ENCODE measurements at regions not wholly inside any gene's neighbourhood (a gene's known extent, or its start where the extent isn't known, plus 50 kb on each side); places are given as distances from the start of the nearest gene placed in this dataset.
A peak's percentile ranks its signal among the peaks of the same experiment; 100 is the strongest.

DNA sequence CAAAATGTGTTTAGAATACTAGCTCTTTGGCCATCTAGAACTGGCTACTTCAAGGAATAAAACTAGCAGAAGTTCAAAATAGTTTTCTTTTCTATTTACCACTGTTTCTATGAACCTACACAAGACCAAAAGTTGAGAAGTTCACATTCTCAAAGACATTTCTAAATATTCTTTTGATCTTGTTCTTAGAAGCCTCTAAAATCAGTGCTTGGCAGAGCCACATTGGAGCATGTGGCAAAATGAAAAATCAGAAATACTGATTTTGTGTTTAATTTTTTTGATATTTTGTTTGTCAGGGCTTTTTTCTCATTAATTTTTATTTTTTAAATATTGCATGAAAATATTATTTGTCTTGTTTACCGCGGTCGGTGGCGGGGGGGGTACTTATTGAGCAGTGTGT lies 853.8 kb upstream of the INTU start:
- Histone ChIP-seq H3K4me3 (no peak overlapping the region), H3K9me3 (no peaks in the 10 kb centered on the region), H3K4me1 (no peaks in the 10 kb centered on the region), H3K27ac (no peak overlapping the region), H3K36me3 (no peaks in the 10 kb centered on the region), H3K27me3 (no peaks in the 10 kb centered on the region)
- TF ChIP-seq POLR2AphosphoS5 (IDR thresholded peaks at IDR 0.05; ENCODE audit: insufficient read depth in 1 of 2, low read depth in 1 of 2) (no peak), POLR2A (IDR thresholded peaks at IDR 0.05) (no peak)
- TF ChIP-seq, protein P1, sequence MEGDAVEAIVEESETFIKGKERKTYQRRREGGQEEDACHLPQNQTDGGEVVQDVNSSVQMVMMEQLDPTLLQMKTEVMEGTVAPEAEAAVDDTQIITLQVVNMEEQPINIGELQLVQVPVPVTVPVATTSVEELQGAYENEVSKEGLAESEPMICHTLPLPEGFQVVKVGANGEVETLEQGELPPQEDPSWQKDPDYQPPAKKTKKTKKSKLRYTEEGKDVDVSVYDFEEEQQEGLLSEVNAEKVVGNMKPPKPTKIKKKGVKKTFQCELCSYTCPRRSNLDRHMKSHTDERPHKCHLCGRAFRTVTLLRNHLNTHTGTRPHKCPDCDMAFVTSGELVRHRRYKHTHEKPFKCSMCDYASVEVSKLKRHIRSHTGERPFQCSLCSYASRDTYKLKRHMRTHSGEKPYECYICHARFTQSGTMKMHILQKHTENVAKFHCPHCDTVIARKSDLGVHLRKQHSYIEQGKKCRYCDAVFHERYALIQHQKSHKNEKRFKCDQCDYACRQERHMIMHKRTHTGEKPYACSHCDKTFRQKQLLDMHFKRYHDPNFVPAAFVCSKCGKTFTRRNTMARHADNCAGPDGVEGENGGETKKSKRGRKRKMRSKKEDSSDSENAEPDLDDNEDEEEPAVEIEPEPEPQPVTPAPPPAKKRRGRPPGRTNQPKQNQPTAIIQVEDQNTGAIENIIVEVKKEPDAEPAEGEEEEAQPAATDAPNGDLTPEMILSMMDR (IDR thresholded peaks at IDR 0.05) = no peak
- intact Hi-C loops (cut with DNase I) = no loop called here
- no peak for DNase-seq (ENCODE audit: extremely low spot score in 2 of 2)

DNA sequence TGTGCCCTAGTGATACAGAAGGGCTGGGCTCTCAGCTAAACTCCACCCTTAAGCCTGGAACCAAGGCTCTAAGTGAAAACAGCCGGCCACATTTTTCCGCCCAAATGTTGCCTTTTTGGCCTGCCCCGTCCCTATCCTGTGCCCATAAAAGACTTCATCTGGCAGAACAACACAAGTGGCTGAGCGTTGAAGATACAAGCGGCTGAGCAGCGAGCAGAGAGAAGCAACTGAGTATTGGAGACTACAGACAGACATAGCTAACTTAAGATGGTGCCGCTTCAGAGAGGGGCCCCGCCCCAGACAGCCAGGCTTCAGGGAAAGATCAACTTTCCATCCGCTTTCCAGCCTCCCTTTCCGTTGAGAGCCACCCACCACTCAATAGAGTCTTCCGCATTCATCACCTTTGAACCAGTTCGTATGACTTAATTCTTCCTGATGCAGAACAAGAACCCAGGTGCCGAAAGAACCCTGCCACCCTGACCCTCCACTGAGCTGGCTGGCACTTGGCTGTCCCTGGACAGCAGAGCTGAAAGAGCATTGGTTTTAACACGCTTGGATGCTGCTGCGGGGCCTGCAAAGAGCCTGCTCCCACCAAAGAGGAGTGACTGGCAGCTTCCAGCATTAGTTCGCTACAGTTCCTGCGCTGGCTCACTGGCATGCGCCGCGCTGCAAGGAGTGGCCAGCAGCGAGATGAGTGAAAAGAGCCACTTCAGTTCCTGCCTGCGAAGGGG lies 853.2 kb upstream of the INTU start:
- Histone ChIP-seq H3K27ac (peak overlapping the region; percentile 10), H3K9me3 (no peaks in the 10 kb centered on the region), H3K36me3 (no peaks in the 10 kb centered on the region), H3K27me3 (no peaks in the 10 kb centered on the region), H3K4me3 (no peak overlapping the region), H3K4me1 (no peaks in the 10 kb centered on the region)
- DNase-seq (ENCODE audit: extremely low spot score in 2 of 2) = no peak
- intact Hi-C loops (cut with DNase I) = no loop called here
- no peak for TF ChIP-seq POLR2AphosphoS5 (IDR thresholded peaks at IDR 0.05; ENCODE audit: insufficient read depth in 1 of 2, low read depth in 1 of 2)
- TF ChIP-seq, protein P1 (IDR thresholded peaks at IDR 0.05) = no peak
- TF ChIP-seq POLR2A (IDR thresholded peaks at IDR 0.05) = no peak

GRCh38 chr4:126783191-126783590 lies 849.6 kb upstream of the INTU start:
- Histone ChIP-seq H3K4me3 (no peak overlapping the region), H3K36me3 (no peaks in the 10 kb centered on the region), H3K4me1 (no peaks in the 10 kb centered on the region), H3K9me3 (no peaks in the 10 kb centered on the region), H3K27me3 (no peaks in the 10 kb centered on the region), H3K27ac (no peak overlapping the region)
- no peak for DNase-seq (ENCODE audit: extremely low spot score in 2 of 2)
- intact Hi-C loops (cut with DNase I) = no loop called here
- no peak for TF ChIP-seq POLR2A (IDR thresholded peaks at IDR 0.05)
- TF ChIP-seq POLR2AphosphoS5 (IDR thresholded peaks at IDR 0.05; ENCODE audit: insufficient read depth in 1 of 2, low read depth in 1 of 2) = no peak
- TF ChIP-seq, protein P1 (IDR thresholded peaks at IDR 0.05) = no peak

DNA sequence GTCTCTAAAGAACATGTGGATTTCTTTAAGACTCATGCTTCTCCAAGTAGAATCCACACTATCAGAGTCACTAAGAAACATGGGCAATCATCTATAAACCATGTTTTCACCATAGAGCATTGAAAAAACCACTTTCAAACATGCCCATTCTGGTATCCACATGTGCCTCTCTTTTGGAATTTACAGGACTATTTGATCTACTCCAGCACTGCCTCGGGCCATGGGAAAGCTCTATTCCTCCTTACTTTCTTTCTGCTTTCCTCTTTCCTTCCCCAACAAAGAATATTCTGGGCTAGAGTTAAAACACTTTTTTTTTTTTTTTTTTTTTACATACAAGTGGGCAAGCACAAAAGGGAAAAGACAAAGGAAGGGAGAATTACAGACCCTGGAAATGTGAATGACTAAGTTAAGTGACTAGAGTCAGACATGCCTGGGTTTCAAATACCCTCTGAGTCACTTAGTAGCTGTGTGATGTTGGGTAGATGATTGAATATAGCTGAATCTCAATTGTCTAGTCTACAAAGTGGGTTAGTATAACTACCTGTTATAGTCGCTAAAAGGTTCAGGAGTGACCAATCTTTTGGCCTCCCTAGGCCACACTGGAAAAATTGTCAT lies 847.7 kb upstream of the INTU start:
- TF ChIP-seq POLR2A (IDR thresholded peaks at IDR 0.05) (no peak), POLR2AphosphoS5 (IDR thresholded peaks at IDR 0.05; ENCODE audit: insufficient read depth in 1 of 2, low read depth in 1 of 2) (no peak)
- TF ChIP-seq, protein P1 (IDR thresholded peaks at IDR 0.05) = no peak

DNA sequence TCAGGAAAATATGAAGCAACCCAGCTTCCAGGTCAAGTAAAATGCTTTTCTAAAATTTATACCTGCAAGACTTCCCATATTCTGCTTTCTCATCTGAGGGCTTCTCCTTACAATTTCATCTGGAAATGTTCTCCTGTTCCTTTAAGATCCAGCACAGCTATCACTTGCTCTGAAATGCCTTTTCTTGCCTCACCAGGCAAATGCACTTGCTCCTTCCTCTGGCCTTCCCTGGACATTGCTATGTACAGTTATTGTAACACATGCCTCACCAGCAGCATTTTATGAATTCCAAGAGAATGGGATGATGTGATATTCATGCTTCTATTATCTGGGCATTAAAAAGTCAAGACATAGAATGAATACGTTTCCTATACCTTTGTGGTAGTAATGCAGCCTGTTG lies 842.1 kb upstream of the INTU start:
- TF ChIP-seq POLR2A (IDR thresholded peaks at IDR 0.05) = no peak
- TF ChIP-seq, protein P1 (IDR thresholded peaks at IDR 0.05) = no peak
- no peak for TF ChIP-seq POLR2AphosphoS5 (IDR thresholded peaks at IDR 0.05; ENCODE audit: insufficient read depth in 1 of 2, low read depth in 1 of 2)
- intact Hi-C loops (cut with DNase I) = no loop called here
- DNase-seq (ENCODE audit: extremely low spot score in 2 of 2) = no peak

More for the DNA sequence above, 847.7 kb upstream of the INTU start:
- Histone ChIP-seq H3K27ac (no peak overlapping the region), H3K36me3 (no peaks in the 10 kb centered on the region), H3K27me3 (no peaks in the 10 kb centered on the region), H3K4me1 (no peaks in the 10 kb centered on the region), H3K9me3 (no peaks in the 10 kb centered on the region), H3K4me3 (no peak overlapping the region)
- intact Hi-C loops (cut with DNase I) = no loop called here
- no peak for DNase-seq (ENCODE audit: extremely low spot score in 2 of 2)

More for the DNA sequence above, 842.1 kb upstream of the INTU start:
- no peaks in the 10 kb centered on the region for H3K4me1 ChIP-seq
- no peak overlapping the region for H3K27ac ChIP-seq
- no peaks in the 10 kb centered on the region for H3K9me3 ChIP-seq
- no peak overlapping the region for H3K4me3 ChIP-seq
- no peaks in the 10 kb centered on the region for H3K36me3 ChIP-seq
- H3K27me3 ChIP-seq = no peaks in the 10 kb centered on the region
